ENCODE measurements at regions not wholly inside any gene's neighbourhood (a gene's known extent, or its start where the extent isn't known, plus 50 kb on each side); places are given as distances from the start of the nearest gene placed in this dataset.

- DNase-seq (ENCODE audit: low spot score) = no peak
- no peak for TF ChIP-seq CTCF (IDR thresholded peaks at IDR 0.05)
- no peaks in the 10 kb centered on the region for H3K27me3 Mint-ChIP-seq (ENCODE audit: low read depth)
- no peaks in the 10 kb centered on the region for H3K4me1 Mint-ChIP-seq (ENCODE audit: low read depth)
- H3K4me3 Mint-ChIP-seq (ENCODE audit: unreplicated experiment) = no peak overlapping the region
- H3K36me3 Mint-ChIP-seq (ENCODE audit: low read depth) = no peaks in the 10 kb centered on the region
- no peak overlapping the region for H3K27ac Mint-ChIP-seq (ENCODE audit: unreplicated experiment)
- H3K9me3 Mint-ChIP-seq (ENCODE audit: low read depth) = peaks cover 19% of the 10 kb centered on the region
Measured at GRCh38 chr19:31810536-31811109, 461.4 kb upstream of the TSHZ3 start.

- TF ChIP-seq CTCF (IDR thresholded peaks at IDR 0.05) = no peak
- Mint-ChIP-seq H3K4me3 (ENCODE audit: unreplicated experiment) (no peak overlapping the region), H3K27me3 (ENCODE audit: low read depth) (no peaks in the 10 kb centered on the region), H3K27ac (ENCODE audit: unreplicated experiment) (no peak overlapping the region), H3K36me3 (ENCODE audit: low read depth) (no peaks in the 10 kb centered on the region), H3K9me3 (ENCODE audit: low read depth) (peaks cover 23% of the 10 kb centered on the region), H3K4me1 (ENCODE audit: low read depth) (no peaks in the 10 kb centered on the region)
- DNase-seq (ENCODE audit: low spot score) = no peak
Measured at GRCh38 chr19:31817971-31818797, 468.9 kb upstream of the TSHZ3 start.

- Mint-ChIP-seq H3K27ac (ENCODE audit: unreplicated experiment) (no peak overlapping the region), H3K9me3 (ENCODE audit: low read depth) (peaks cover 23% of the 10 kb centered on the region), H3K36me3 (ENCODE audit: low read depth) (no peaks in the 10 kb centered on the region), H3K4me1 (ENCODE audit: low read depth) (no peaks in the 10 kb centered on the region), H3K27me3 (ENCODE audit: low read depth) (no peaks in the 10 kb centered on the region), H3K4me3 (ENCODE audit: unreplicated experiment) (no peak overlapping the region)
- no peak for TF ChIP-seq CTCF (IDR thresholded peaks at IDR 0.05)
- DNase-seq (ENCODE audit: low spot score) = no peak
Measured at GRCh38 chr19:31818798-31819105, 469.5 kb upstream of the TSHZ3 start.

GRCh38 chr19:31819837-31820236 lies 470.6 kb upstream of the TSHZ3 start:
- no peak for DNase-seq (ENCODE audit: low spot score)
- no peaks in the 10 kb centered on the region for H3K4me1 Mint-ChIP-seq (ENCODE audit: low read depth)
- H3K27me3 Mint-ChIP-seq (ENCODE audit: low read depth) = no peaks in the 10 kb centered on the region
- H3K9me3 Mint-ChIP-seq (ENCODE audit: low read depth) = peaks cover 20% of the 10 kb centered on the region
- H3K4me3 Mint-ChIP-seq (ENCODE audit: unreplicated experiment) = no peak overlapping the region
- no peaks in the 10 kb centered on the region for H3K36me3 Mint-ChIP-seq (ENCODE audit: low read depth)
- no peak overlapping the region for H3K27ac Mint-ChIP-seq (ENCODE audit: unreplicated experiment)
- no peak for TF ChIP-seq CTCF (IDR thresholded peaks at IDR 0.05)

GRCh38 chr19:31821346-31821745 lies 472.1 kb upstream of the TSHZ3 start:
- no peak for TF ChIP-seq CTCF (IDR thresholded peaks at IDR 0.05)
- no peak for DNase-seq (ENCODE audit: low spot score)
- H3K27me3 Mint-ChIP-seq (ENCODE audit: low read depth) = no peaks in the 10 kb centered on the region
- H3K9me3 Mint-ChIP-seq (ENCODE audit: low read depth) = peaks cover 19% of the 10 kb centered on the region
- no peaks in the 10 kb centered on the region for H3K36me3 Mint-ChIP-seq (ENCODE audit: low read depth)
- no peaks in the 10 kb centered on the region for H3K4me1 Mint-ChIP-seq (ENCODE audit: low read depth)
- no peak overlapping the region for H3K27ac Mint-ChIP-seq (ENCODE audit: unreplicated experiment)
- no peak overlapping the region for H3K4me3 Mint-ChIP-seq (ENCODE audit: unreplicated experiment)

All from chondrocyte (in vitro differentiated cells).